H9 (cell line): ENCODE measurements at regions not wholly inside any gene's neighbourhood (a gene's known extent, or its start where the extent isn't known, plus 50 kb on each side); places are given as distances from the start of the nearest gene placed in this dataset.

Experiments used
- DNase-seq: peaks from one replicate; pipeline ENCODE4 v3.0.0-alpha.2; 2017
- H2AFZ ChIP-seq: one replicate; pipeline ENCODE4 v1.6.1; 2013; ENCODE audit warnings: mild to moderate bottlenecking, low read length, control low read depth, moderate library complexity
- H2AK5ac ChIP-seq: 2 replicates; pipeline ENCODE4 v1.6.1; 2013; ENCODE audit warnings: low read length, control low read depth, mixed read lengths; ENCODE audit not compliant: insufficient read length
- H2BK120ac ChIP-seq: one replicate; pipeline ENCODE4 v1.6.1; 2013; ENCODE audit warnings: low read depth, mild to moderate bottlenecking, low read length, control low read depth, inconsistent platforms; ENCODE audit not compliant: poor library complexity, severe bottlenecking
- H2BK12ac ChIP-seq: 2 replicates; pipeline ENCODE4 v1.6.1; 2013; ENCODE audit warnings: low read length, control low read depth, mixed read lengths, low read depth; ENCODE audit not compliant: insufficient read length
- H2BK15ac ChIP-seq: 2 replicates; pipeline ENCODE4 v1.6.1; 2013; ENCODE audit warnings: low read depth, low read length, control low read depth
- H2BK20ac ChIP-seq: one replicate; pipeline ENCODE4 v1.6.1; 2013; ENCODE audit warnings: low read depth, mild to moderate bottlenecking, low read length, control low read depth, inconsistent platforms; ENCODE audit not compliant: poor library complexity, severe bottlenecking
- H2BK5ac ChIP-seq: 2 replicates; pipeline ENCODE4 v1.6.1; 2013; ENCODE audit warnings: low read length, control low read depth, mixed read lengths; ENCODE audit not compliant: insufficient read length
- H3K14ac ChIP-seq: 2 replicates; pipeline ENCODE4 v1.6.1; 2013; ENCODE audit warnings: low read length, control low read depth; ENCODE audit not compliant: insufficient read depth
- H3K18ac ChIP-seq: 2 replicates; pipeline ENCODE4 v1.6.1; 2013; ENCODE audit warnings: low read depth, mild to moderate bottlenecking, mixed read lengths, low read length, control low read depth; ENCODE audit not compliant: insufficient read length
- H3K23ac ChIP-seq: 2 replicates; pipeline ENCODE4 v1.6.1; 2013; ENCODE audit warnings: low read length, control low read depth, mixed read lengths, low read depth; ENCODE audit not compliant: insufficient read length
- H3K23me2 ChIP-seq: 2 replicates; pipeline ENCODE4 v1.6.1; 2013; ENCODE audit warnings: low read depth, mild to moderate bottlenecking, mixed read lengths, low read length, control low read depth; ENCODE audit not compliant: insufficient read length, poor library complexity, severe bottlenecking
- H3K27ac ChIP-seq: 2 replicates; pipeline ENCODE4 v1.5.1; 2013; ENCODE audit warnings: low read length, control low read depth, mixed read lengths, low read depth; ENCODE audit not compliant: insufficient read length
- H3K27me3 ChIP-seq: 2 replicates; pipeline ENCODE4 v1.6.1; 2013; ENCODE audit warnings: low read length, control low read depth, inconsistent platforms; ENCODE audit not compliant: insufficient read depth
- H3K4ac ChIP-seq: 2 replicates; pipeline ENCODE4 v1.6.1; 2013; ENCODE audit warnings: low read depth, mild to moderate bottlenecking, control low read depth, inconsistent platforms, low read length, moderate library complexity
- H3K4me1 ChIP-seq: 2 replicates; pipeline ENCODE4 v1.6.1; 2013; ENCODE audit warnings: low read length, control low read depth, inconsistent platforms; ENCODE audit not compliant: insufficient read depth
- H3K4me2 ChIP-seq: 2 replicates; pipeline ENCODE4 v1.6.1; 2013; ENCODE audit warnings: low read length, control low read depth, mixed read lengths; ENCODE audit not compliant: insufficient read length, insufficient read depth
- H3K56ac ChIP-seq: 2 replicates; pipeline ENCODE4 v1.6.1; 2013; ENCODE audit warnings: low read depth, mild to moderate bottlenecking, mixed read lengths, low read length, control low read depth; ENCODE audit not compliant: insufficient read length
- H3K79me1 ChIP-seq: 2 replicates; pipeline ENCODE4 v1.6.1; 2013; ENCODE audit warnings: low read depth, mild to moderate bottlenecking, moderate library complexity, low read length, control low read depth, inconsistent platforms; ENCODE audit not compliant: insufficient read depth, poor library complexity, severe bottlenecking
- H3K79me2 ChIP-seq: 2 replicates; pipeline ENCODE4 v1.6.1; 2013; ENCODE audit warnings: low read length, control low read depth, inconsistent platforms; ENCODE audit not compliant: insufficient read depth
- H3K9ac ChIP-seq: 2 replicates; pipeline ENCODE4 v1.6.1; 2013; ENCODE audit warnings: low read length, control low read depth, mixed read lengths; ENCODE audit not compliant: insufficient read length; ENCODE audit errors: extremely low read depth
- H3K9me3 ChIP-seq: one replicate; pipeline ENCODE4 v1.6.1; 2013; ENCODE audit warnings: low read depth, low read length, inconsistent platforms; ENCODE audit not compliant: control insufficient read depth
- H3T11ph ChIP-seq: one replicate; pipeline ENCODE4 v1.6.1; 2013; ENCODE audit warnings: mild to moderate bottlenecking, low read length, control low read depth, inconsistent platforms
- H4K20me1 ChIP-seq: one replicate; pipeline ENCODE4 v1.6.1; 2013; ENCODE audit not compliant: control insufficient read depth, insufficient read length, insufficient read depth
- H4K5ac ChIP-seq: 2 replicates; pipeline ENCODE4 v1.6.1; 2013; ENCODE audit warnings: low read depth, mild to moderate bottlenecking, mixed read lengths, low read length, control low read depth; ENCODE audit not compliant: insufficient read length
- H4K8ac ChIP-seq: replicated peaks from 2 replicates; pipeline ENCODE4 v1.6.1; 2013; ENCODE audit warnings: low read length, control low read depth, mixed read lengths, low read depth; ENCODE audit not compliant: insufficient read length
- H4K91ac ChIP-seq: 2 replicates; pipeline ENCODE4 v1.6.1; 2013; ENCODE audit warnings: low read depth, mild to moderate bottlenecking, moderate library complexity, mixed read lengths, low read length, control low read depth; ENCODE audit not compliant: insufficient read length
- H3K27ac Mint-ChIP-seq, 3 experiments: 2 replicates in 2 of 3; 3 replicates in 1 of 3; pipeline ENCODE4 v1.8.0; 2020 to 2021; ENCODE audit warnings: mixed read lengths in 3 of 3, mild to moderate bottlenecking in 1 of 3, moderate library complexity in 1 of 3
- H3K27me3 Mint-ChIP-seq: 2 replicates; pipeline ENCODE4 v1.8.0; 2021; ENCODE audit warnings: low read depth, mild to moderate bottlenecking, moderate library complexity, mixed read lengths
- H3K36me3 Mint-ChIP-seq, 3 experiments: 2 replicates in 2 of 3; 3 replicates in 1 of 3; pipeline ENCODE4 v1.8.0; 2020 to 2021; ENCODE audit warnings: low read depth in 3 of 3, mixed read lengths in 3 of 3; ENCODE audit not compliant: insufficient read depth in 1 of 3
- H3K4me1 Mint-ChIP-seq, 2 experiments: 2 replicates each; pipeline ENCODE4 v1.8.0; 2020; ENCODE audit warnings: mixed read lengths in 2 of 2
- H3K4me3 Mint-ChIP-seq, 2 experiments: 2 replicates in 1 of 2; 3 replicates in 1 of 2; pipeline ENCODE4 v1.8.0; 2020 to 2021; ENCODE audit warnings: mild to moderate bottlenecking in 2 of 2, mixed read lengths in 2 of 2, moderate library complexity in 1 of 2
- H3K9me3 Mint-ChIP-seq, 2 experiments: 2 replicates in 1 of 2; 3 replicates in 1 of 2; pipeline ENCODE4 v1.8.0; 2020; ENCODE audit warnings: mild to moderate bottlenecking in 2 of 2, mixed read lengths in 2 of 2, moderate library complexity in 1 of 2
- CTCF ChIP-seq: fragments of 200-600 bp; sonication (generic); conservative IDR thresholded peaks from 3 replicates; pipeline ENCODE4 v1.8.0; 2021; ENCODE audit warnings: antibody characterized with exemption, mild to moderate bottlenecking

GRCh38 chr1:83741770-83742169 is 257.2 kb downstream of the TTLL7 start:
- Histone ChIP-seq H3K79me2 (no peaks in the 10 kb centered on the region), H4K20me1 (no peaks in the 10 kb centered on the region), H4K8ac (no peak overlapping the region), H3K9ac (no peak overlapping the region), H2BK120ac (no peak overlapping the region), H3K4me2 (no peak overlapping the region), H2BK20ac (no peak overlapping the region), H3K4ac (no peak overlapping the region), H3K79me1 (no peaks in the 10 kb centered on the region), H3K18ac (no peak overlapping the region), H3K56ac (no peak overlapping the region), H3K27ac (no peak overlapping the region), H3K9me3 (no peaks in the 10 kb centered on the region), H2BK15ac (no peak overlapping the region), H2BK5ac (no peak overlapping the region), H4K5ac (no peak overlapping the region), H3K14ac (no peak overlapping the region), H2AK5ac (no peak overlapping the region), H4K91ac (no peak overlapping the region), H2BK12ac (no peak overlapping the region), H2AFZ (no peak overlapping the region), H3K23me2 (no peaks in the 10 kb centered on the region), H3K27me3 (no peaks in the 10 kb centered on the region), H3T11ph (no peak overlapping the region), H3K4me1 (0 out of 2 replicates have a peak, but pooled peaks cover 3% of the 10 kb centered on the region), H3K23ac (no peak overlapping the region)
- no peak for TF ChIP-seq CTCF
- no peak for DNase-seq
- H3K27ac Mint-ChIP-seq = no peak overlapping the region
- no peak overlapping the region for H3K4me3 Mint-ChIP-seq
- H3K4me1 Mint-ChIP-seq = peaks cover 18 to 21% of the 10 kb centered on the region in 2 experiments
- no peaks in the 10 kb centered on the region for H3K27me3 Mint-ChIP-seq
- H3K36me3 Mint-ChIP-seq = no peaks in the 10 kb centered on the region
- no peaks in the 10 kb centered on the region for H3K9me3 Mint-ChIP-seq
